ENCODE measurements at regions not wholly inside any gene's neighbourhood (a gene's known extent, or its start where the extent isn't known, plus 50 kb on each side); places are given as distances from the start of the nearest gene placed in this dataset.
A peak's percentile ranks its signal among the peaks of the same experiment; 100 is the strongest.

GRCh38 chr13:99861771-99862170, 109.8 kb downstream of the ZIC5 start:
- H2AFZ ChIP-seq (ENCODE audit: low read depth, low read length): no peak overlapping the region
- H3K79me2 ChIP-seq (ENCODE audit: insufficient read depth, low read length): no peaks in the 10 kb centered on the region
- ATAC-seq (ENCODE audit: insufficient read depth, low read depth) (no peak), DNase-seq (no peak)
- no peak for TF ChIP-seq CTCF (IDR thresholded peaks at IDR 0.05; ENCODE audit: borderline replicate concordance, extremely low read depth, low read length, poor library complexity, severe bottlenecking)
- no peak for TF ChIP-seq EZH2 (IDR thresholded peaks at IDR 0.05; ENCODE audit: borderline replicate concordance, low read depth, low read length, severe bottlenecking)
- no peaks in the 10 kb centered on the region for H4K20me1 ChIP-seq (ENCODE audit: insufficient read depth, low read length)
- no peaks in the 10 kb centered on the region for H3K27me3 ChIP-seq (ENCODE audit: insufficient read depth, low read length, poor library complexity)
- H3K4me1 ChIP-seq (ENCODE audit: insufficient read depth, low read length): no peaks in the 10 kb centered on the region
- H3K4me3 ChIP-seq (ENCODE audit: low read depth in 1 of 2, low read length in 2 of 2): no peak overlapping the region
- no peak overlapping the region for H3K4me2 ChIP-seq (ENCODE audit: insufficient read depth, low read length)
- no peaks in the 10 kb centered on the region for H3K9me3 ChIP-seq (ENCODE audit: insufficient read depth, low read length, severe bottlenecking)
- no peak overlapping the region for H3K9ac ChIP-seq (ENCODE audit: low read depth, low read length)
- no peak overlapping the region for H3K27ac ChIP-seq (ENCODE audit: low read length)
- H3K36me3 ChIP-seq (ENCODE audit: insufficient read depth, low read length): no peaks in the 10 kb centered on the region

- Histone ChIP-seq H3K4me1 (ENCODE audit: insufficient read depth, low read length) (no peaks in the 10 kb centered on the region), H3K27ac (ENCODE audit: low read length) (no peak overlapping the region), H3K4me2 (ENCODE audit: insufficient read depth, low read length) (no peak overlapping the region), H3K9me3 (ENCODE audit: insufficient read depth, low read length, severe bottlenecking) (no peaks in the 10 kb centered on the region), H4K20me1 (ENCODE audit: insufficient read depth, low read length) (no peaks in the 10 kb centered on the region), H3K79me2 (ENCODE audit: insufficient read depth, low read length) (no peaks in the 10 kb centered on the region), H3K27me3 (ENCODE audit: insufficient read depth, low read length, poor library complexity) (no peaks in the 10 kb centered on the region), H3K4me3 (ENCODE audit: low read depth in 1 of 2, low read length in 2 of 2) (no peak overlapping the region), H3K9ac (ENCODE audit: low read depth, low read length) (no peak overlapping the region), H2AFZ (ENCODE audit: low read depth, low read length) (no peak overlapping the region), H3K36me3 (ENCODE audit: insufficient read depth, low read length) (no peaks in the 10 kb centered on the region)
- TF ChIP-seq EZH2 (IDR thresholded peaks at IDR 0.05; ENCODE audit: borderline replicate concordance, low read depth, low read length, severe bottlenecking) (no peak), CTCF (IDR thresholded peaks at IDR 0.05; ENCODE audit: borderline replicate concordance, extremely low read depth, low read length, poor library complexity, severe bottlenecking) (no peak)
- ATAC-seq (ENCODE audit: insufficient read depth, low read depth) (no peak), DNase-seq (no peak)
Measured at GRCh38 chr13:99860745-99861144, 110.8 kb downstream of the ZIC5 start.

DNA sequence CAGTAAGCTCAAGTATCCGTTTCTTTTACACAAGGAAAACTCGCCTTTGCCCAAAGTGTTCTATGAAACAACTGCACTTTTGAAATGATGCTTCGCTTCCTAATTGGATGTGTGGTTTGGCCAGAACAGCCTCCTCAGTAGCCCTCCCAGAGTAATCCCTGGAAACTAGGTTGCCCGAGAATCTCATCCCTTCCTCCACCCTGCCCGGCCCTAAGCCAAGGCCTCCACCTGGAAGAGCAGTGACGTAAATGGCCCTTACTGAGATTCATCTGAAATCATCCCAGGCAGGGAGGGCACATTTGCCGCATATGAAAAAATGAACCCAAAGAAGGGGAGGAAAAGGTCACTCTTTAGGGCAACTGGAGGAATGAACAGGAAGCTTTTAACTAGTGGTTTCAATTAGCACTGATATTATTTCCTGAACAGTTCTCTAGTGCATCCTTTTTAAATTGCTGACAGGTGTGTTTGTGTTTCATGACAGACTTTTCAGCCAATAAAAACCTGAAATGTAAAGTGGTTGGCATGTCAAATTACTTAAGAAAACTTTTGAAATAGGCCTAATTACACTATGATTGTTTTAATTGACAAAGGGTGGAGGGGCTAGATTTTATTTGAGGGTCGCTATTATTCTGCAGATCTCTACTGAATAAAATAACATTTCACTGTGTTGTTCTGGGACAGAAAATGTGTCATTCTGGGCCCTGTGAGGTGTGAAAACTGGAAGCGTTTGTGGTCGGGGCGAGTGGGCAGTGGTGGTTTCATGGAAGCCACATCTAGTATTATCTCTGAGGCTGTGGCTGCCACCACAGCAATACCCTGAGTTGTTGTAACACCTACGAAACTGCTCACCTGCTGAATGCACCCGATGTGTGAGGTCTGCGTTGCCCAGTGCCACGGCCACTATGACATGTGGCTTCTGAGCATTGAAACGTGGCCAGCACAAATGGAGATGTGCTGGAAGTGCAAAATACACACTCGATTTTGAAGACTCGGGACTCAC, 112.1 kb downstream of the ZIC5 start:
- no peaks in the 10 kb centered on the region for H3K27me3 ChIP-seq (ENCODE audit: insufficient read depth, low read length, poor library complexity)
- no peak for TF ChIP-seq CTCF (IDR thresholded peaks at IDR 0.05; ENCODE audit: borderline replicate concordance, extremely low read depth, low read length, poor library complexity, severe bottlenecking)
- no peak for TF ChIP-seq EZH2 (IDR thresholded peaks at IDR 0.05; ENCODE audit: borderline replicate concordance, low read depth, low read length, severe bottlenecking)
- no peak overlapping the region for H2AFZ ChIP-seq (ENCODE audit: low read depth, low read length)
- H3K9me3 ChIP-seq (ENCODE audit: insufficient read depth, low read length, severe bottlenecking): no peaks in the 10 kb centered on the region
- ATAC-seq (ENCODE audit: insufficient read depth, low read depth) (peak; percentile 31; the same call in 2 of the 3 replicates), DNase-seq (no peak)
- H4K20me1 ChIP-seq (ENCODE audit: insufficient read depth, low read length): no peaks in the 10 kb centered on the region
- no peaks in the 10 kb centered on the region for H3K36me3 ChIP-seq (ENCODE audit: insufficient read depth, low read length)
- no peak overlapping the region for H3K4me3 ChIP-seq (ENCODE audit: low read depth in 1 of 2, low read length in 2 of 2)
- no peaks in the 10 kb centered on the region for H3K4me1 ChIP-seq (ENCODE audit: insufficient read depth, low read length)
- H3K9ac ChIP-seq (ENCODE audit: low read depth, low read length): no peak overlapping the region
- H3K79me2 ChIP-seq (ENCODE audit: insufficient read depth, low read length): no peaks in the 10 kb centered on the region
- H3K27ac ChIP-seq (ENCODE audit: low read length): no peak overlapping the region
- H3K4me2 ChIP-seq (ENCODE audit: insufficient read depth, low read length): no peak overlapping the region
